ENCODE measurements at regions not wholly inside any gene's neighbourhood (a gene's known extent, or its start where the extent isn't known, plus 50 kb on each side); places are given as distances from the start of the nearest gene placed in this dataset.
"Not testable (repeated sequence)": the region's sequence is repeated elsewhere in the genome, so short reads cannot be mapped to it uniquely, and the experiment has no call there.

DNA sequence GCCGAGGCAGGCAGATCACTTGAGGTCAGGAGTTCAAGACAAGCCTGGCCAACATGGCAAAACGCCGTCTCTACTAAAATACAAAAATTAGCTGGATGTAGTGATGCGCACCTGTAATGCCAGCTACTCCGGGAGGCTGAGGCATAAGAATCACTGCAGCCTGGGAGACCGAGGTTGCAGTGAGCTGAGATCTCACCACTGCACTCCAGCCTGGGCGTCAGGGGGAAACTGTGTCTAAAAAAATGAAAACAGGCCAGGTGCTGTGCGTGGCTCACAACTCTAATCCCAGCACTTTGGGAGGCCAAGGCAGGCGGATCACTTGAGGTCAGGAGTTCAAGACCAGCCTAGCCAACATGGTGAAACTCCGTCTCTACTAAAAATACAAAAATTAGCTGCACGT, 69.9 kb downstream of the C9orf50 start:
- not testable (repeated sequence) for H3K4me1 ChIP-seq (ENCODE audit: insufficient read depth); DNase-seq (ENCODE audit: extremely low spot score); H3K36me3 ChIP-seq (ENCODE audit: insufficient read depth); H3K4me3 ChIP-seq (ENCODE audit: low read depth, low read length); H3K27ac ChIP-seq (ENCODE audit: low read depth)
- 80% methylated on average over 11 of the region's 11 CpGs for WGBS

DNA sequence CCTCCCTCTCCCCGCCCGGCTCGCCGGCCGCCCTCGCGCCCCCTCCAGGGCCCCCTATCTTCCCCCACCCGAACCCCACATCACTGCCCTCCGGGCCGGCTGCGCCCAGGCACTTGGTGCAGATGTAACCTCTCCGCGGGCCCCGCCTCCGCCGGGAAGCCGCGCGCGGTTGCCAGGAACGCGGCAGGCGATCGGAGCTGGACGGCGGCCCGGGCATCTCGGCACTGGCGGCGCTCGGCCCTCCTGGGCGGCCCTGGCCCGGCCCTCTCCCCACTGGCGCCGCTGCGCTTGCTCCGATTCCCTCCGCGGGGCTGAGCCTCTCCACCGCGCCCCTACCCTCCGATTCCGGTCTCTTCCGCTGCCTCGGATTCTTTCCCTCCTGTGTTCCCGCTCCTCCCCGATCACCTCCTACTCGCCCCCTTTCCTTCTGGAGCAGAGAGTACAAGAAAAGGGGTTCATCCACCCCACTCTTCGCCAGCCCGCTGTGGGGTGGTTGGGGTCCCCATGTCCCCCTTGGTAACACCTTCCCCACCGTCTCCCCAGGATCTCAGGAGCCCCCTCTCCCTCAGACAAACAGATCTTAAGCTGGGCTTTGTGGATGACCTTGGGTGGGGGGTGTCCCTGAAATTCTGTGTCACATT, 70.6 kb downstream of the C9orf50 start:
- H3K4me1 ChIP-seq (ENCODE audit: insufficient read depth) = no peaks in the 10 kb centered on the region
- no peak for DNase-seq (ENCODE audit: extremely low spot score)
- WGBS = 2% methylated on average over 51 of the region's 51 CpGs
- no peaks in the 10 kb centered on the region for H3K36me3 ChIP-seq (ENCODE audit: insufficient read depth)
- H3K4me3 ChIP-seq (ENCODE audit: low read depth, low read length) = peak overlapping the region; percentile 46
- peak overlapping the region; percentile 88 for H3K27ac ChIP-seq (ENCODE audit: low read depth)

DNA sequence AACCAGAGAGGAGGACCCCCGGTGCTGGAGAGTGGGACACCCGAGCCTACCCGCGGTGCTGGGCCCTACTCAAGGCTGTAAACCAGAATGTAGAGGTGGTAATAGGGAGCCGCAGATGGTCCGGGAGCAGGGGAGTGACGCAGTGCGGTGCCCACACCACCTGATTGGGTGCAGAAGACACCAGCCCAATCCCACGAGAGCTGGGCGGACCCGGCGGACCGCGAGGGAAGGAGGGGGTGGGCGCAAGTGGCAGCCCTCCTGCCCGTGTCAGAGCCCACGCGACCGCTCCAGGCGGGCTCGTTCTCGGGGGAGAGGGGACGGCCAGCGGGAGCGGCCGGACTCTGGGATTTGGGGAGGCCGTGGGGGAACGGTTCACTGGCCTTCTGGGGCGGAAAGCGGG, 71.2 kb downstream of the C9orf50 start:
- Histone ChIP-seq H3K4me3 (ENCODE audit: low read depth, low read length) (peak overlapping the region; percentile 46), H3K36me3 (ENCODE audit: insufficient read depth) (no peaks in the 10 kb centered on the region), H3K4me1 (ENCODE audit: insufficient read depth) (no peaks in the 10 kb centered on the region), H3K27ac (ENCODE audit: low read depth) (peak overlapping the region; percentile 88)
- DNase-seq (ENCODE audit: extremely low spot score) = no peak
- WGBS = 17% methylated on average over 30 of the region's 30 CpGs

DNA sequence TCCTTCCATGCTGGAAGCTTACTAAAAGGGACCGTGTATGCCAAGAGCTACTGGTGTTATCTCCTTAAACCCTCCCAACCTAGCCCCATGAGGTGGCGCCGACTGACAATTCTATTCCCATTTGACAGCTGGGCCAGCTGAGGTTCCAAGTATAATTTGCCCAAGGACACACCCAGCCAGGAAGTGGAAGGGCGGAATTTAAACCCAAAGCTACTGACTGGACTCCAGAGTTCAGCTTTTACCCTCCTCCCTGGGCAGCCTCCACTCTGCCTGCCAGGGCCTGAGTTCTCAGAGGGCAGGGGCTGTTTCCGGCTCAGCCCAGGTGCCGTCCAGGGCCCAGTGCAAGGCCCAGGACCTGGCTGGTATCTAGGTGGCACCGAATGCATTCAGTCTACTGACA, 71.8 kb downstream of the C9orf50 start:
- H3K27ac ChIP-seq (ENCODE audit: low read depth) = peak overlapping the region; percentile 88
- no peak for DNase-seq (ENCODE audit: extremely low spot score)
- WGBS = 63% methylated on average over 7 of the region's 7 CpGs
- H3K4me1 ChIP-seq (ENCODE audit: insufficient read depth) = no peaks in the 10 kb centered on the region
- H3K36me3 ChIP-seq (ENCODE audit: insufficient read depth) = no peaks in the 10 kb centered on the region
- peak overlapping the region; percentile 46 for H3K4me3 ChIP-seq (ENCODE audit: low read depth, low read length)

DNA sequence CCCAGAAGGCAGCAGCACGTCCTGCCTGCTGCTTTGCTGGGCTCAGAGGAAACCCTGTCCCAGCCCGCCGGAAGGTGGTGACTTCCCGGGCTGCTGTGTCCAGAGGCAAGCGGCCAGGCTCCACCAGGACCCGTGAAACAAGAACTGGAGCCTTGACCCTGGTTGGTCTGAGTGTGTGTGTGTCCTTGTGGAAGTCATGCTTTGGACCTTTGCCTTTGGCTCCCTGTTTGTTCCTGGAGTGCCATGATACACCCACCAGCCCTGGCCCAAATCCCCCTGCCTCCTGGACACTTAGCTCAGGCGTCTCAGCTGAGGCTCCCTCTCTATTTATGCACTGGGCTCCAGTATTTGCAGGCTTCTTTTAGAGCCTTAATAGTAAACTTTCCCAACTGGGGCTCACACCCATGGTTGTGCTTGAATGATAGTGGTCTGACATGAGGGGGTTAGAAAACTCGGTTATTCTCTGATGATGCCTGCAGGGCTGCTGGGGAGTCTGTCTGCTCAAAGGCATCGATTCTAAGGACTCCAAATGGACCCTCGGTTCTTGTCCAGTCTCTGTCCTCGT, 72.2 kb downstream of the C9orf50 start:
- H3K27ac ChIP-seq (ENCODE audit: low read depth) = no peak overlapping the region
- H3K36me3 ChIP-seq (ENCODE audit: insufficient read depth) = no peaks in the 10 kb centered on the region
- no peaks in the 10 kb centered on the region for H3K4me1 ChIP-seq (ENCODE audit: insufficient read depth)
- no peak overlapping the region for H3K4me3 ChIP-seq (ENCODE audit: low read depth, low read length)
- 59% methylated on average over 11 of the region's 11 CpGs for WGBS
- DNase-seq (ENCODE audit: extremely low spot score) = no peak

DNA sequence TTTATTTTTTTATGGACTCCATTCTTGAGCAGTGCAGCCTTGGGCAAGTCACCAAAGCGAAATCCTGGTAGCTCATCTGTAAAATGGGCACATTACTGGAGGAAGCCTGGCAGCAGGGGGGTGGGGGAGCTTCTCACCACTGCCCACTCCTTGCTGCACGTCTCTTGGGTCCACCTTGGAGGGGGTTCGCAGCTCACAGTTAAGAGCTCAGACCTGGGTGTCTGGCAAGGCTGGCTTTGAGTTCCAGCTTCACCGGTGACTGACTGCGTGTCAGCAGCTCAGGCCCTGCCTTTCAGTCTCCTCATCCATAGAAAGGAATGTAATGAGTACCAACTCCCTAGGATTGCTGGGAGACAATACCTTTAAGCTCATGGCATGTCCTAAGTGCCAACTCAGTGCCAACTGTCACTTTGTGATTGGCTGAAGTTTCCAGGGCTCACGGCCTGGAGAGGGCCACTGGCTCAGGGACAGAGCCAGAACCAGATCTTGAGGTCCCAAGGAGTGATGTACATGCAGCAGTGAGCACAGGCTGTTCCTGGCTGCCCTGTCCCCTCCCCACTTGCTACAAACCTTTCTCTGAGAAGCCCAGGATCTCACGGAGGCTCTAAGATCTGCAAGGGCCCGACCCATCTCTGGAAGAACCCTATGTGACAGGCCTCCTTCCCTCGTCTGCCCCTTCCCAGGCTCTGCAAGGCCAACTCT, 72.9 kb downstream of the C9orf50 start:
- no peak overlapping the region for H3K4me3 ChIP-seq (ENCODE audit: low read depth, low read length)
- 85% methylated on average over 9 of the region's 9 CpGs for WGBS
- H3K4me1 ChIP-seq (ENCODE audit: insufficient read depth) = no peaks in the 10 kb centered on the region
- no peak overlapping the region for H3K27ac ChIP-seq (ENCODE audit: low read depth)
- H3K36me3 ChIP-seq (ENCODE audit: insufficient read depth) = no peaks in the 10 kb centered on the region
- no peak for DNase-seq (ENCODE audit: extremely low spot score)

DNA sequence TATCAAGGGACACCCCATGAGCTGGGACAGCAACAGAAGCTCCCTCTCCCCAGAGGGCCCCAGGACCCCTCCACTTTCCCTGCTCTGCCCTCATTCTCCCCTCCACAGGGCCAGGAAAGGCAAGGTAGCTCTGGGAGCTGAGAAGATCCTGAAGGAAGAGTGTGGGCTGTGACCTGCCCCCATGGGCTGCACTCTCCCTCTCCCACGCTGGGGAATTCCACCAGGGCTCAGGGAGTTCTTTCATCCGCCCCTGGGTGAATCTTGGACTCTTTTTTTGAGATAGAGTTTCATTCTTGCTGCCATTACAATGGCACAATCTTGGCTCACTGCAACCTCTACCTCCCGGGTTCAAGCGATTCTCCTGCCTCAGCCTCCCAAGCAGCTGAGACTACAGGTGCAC, 73.8 kb downstream of the C9orf50 start:
- no peak for DNase-seq (ENCODE audit: extremely low spot score)
- Histone ChIP-seq H3K36me3 (ENCODE audit: insufficient read depth) (no peaks in the 10 kb centered on the region), H3K4me3 (ENCODE audit: low read depth, low read length) (no peak overlapping the region), H3K4me1 (ENCODE audit: insufficient read depth) (no peaks in the 10 kb centered on the region), H3K27ac (ENCODE audit: low read depth) (no peak overlapping the region)
- 80% methylated on average over 4 of the region's 4 CpGs for WGBS

DNA sequence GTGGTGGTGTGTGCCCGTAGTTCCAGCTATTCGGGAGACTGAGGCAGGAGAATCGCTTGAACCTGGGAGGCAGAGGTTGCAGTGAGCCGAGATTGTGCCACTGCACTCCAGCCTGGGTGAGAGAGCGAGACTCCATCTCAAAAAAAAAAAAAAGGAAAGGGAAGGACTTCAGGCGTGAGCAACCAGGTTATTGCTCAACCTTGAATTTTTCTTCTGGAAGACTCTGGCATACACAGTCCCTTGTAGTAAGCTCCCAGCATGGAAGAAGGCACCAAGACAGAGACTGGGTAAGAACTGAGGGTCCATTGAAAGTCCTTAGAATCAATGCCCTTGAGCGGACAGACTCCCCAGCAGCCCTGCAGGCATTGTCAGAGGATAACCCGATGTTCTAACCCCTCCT, 75.0 kb downstream of the C9orf50 start:
- not testable (repeated sequence) for H3K4me1 ChIP-seq (ENCODE audit: insufficient read depth); DNase-seq (ENCODE audit: extremely low spot score); H3K4me3 ChIP-seq (ENCODE audit: low read depth, low read length); H3K36me3 ChIP-seq (ENCODE audit: insufficient read depth); H3K27ac ChIP-seq (ENCODE audit: low read depth)
- 89% methylated on average over 8 of the region's 8 CpGs for WGBS

DNA sequence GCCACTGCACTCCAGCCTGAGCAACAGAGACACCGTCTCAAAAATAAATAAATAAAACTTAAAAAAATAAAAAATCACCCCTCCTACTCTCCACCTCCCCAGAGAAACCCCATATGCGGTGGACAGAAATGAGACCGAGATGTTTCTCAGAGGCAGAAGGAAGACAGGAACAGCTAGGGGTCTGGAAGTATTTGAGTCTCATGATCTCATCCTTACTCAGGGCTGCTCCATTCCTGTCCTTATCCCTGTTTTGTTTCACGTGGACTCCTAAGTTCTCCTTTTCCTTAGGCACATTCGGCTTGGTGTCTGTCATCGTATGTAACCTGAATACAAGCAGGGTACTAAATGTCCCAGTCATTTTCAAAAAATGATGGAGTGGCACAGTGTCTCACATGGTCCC, 76.1 kb downstream of the C9orf50 start:
- Histone ChIP-seq H3K4me3 (ENCODE audit: low read depth, low read length) (no peak overlapping the region), H3K36me3 (ENCODE audit: insufficient read depth) (no peaks in the 10 kb centered on the region), H3K27ac (ENCODE audit: low read depth) (no peak overlapping the region), H3K4me1 (ENCODE audit: insufficient read depth) (no peaks in the 10 kb centered on the region)
- DNase-seq (ENCODE audit: extremely low spot score) = no peak
- WGBS = 60% methylated on average over 6 of the region's 6 CpGs

DNA sequence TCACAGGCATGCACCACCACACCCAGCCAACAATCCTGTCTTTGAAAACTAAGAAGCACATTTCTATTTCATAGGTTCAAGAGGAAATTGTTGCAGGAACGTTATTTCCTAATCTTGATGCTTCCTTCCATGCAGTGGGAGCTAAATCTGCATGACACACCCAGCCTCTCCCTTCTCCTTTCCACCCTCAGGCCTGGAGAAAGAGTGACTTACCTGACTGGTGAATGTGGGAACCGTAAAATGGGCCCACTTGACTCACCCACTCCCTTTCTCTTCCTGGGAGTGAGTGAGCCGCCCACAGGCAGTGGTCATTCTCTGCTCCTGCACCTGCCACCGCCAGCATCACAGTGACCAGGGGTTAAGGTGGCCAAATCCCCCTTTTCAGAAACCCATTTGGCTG, 78.2 kb downstream of the C9orf50 start:
- Histone ChIP-seq H3K4me1 (ENCODE audit: insufficient read depth) (no peaks in the 10 kb centered on the region), H3K4me3 (ENCODE audit: low read depth, low read length) (no peak overlapping the region), H3K36me3 (ENCODE audit: insufficient read depth) (no peaks in the 10 kb centered on the region), H3K27ac (ENCODE audit: low read depth) (no peak overlapping the region)
- WGBS = 75% methylated on average over 4 of the region's 4 CpGs
- no peak for DNase-seq (ENCODE audit: extremely low spot score)

DNA sequence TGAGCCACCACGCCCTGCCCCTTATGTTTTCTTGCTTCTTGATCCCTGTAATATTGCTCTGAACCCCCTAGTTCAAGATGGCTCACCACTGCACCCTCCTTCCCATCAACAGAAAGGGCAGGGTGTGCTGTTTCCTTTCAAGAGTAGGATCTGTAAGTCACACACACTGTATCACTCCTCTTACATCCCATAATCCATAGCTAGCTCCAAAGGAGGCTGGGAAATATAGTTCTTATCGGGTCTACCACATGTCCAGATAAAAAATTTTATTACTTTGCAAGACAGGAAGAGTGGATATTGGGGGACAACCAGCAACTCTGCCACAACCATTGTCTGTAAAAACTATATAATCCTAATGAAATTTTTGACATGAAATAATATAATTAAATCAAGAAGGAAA, 79.6 kb downstream of the C9orf50 start:
- no peak overlapping the region for H3K27ac ChIP-seq (ENCODE audit: low read depth)
- no peak for DNase-seq (ENCODE audit: extremely low spot score)
- WGBS = 71% methylated on average over 2 of the region's 2 CpGs
- H3K4me3 ChIP-seq (ENCODE audit: low read depth, low read length) = no peak overlapping the region
- H3K36me3 ChIP-seq (ENCODE audit: insufficient read depth) = no peaks in the 10 kb centered on the region
- H3K4me1 ChIP-seq (ENCODE audit: insufficient read depth) = no peaks in the 10 kb centered on the region

DNA sequence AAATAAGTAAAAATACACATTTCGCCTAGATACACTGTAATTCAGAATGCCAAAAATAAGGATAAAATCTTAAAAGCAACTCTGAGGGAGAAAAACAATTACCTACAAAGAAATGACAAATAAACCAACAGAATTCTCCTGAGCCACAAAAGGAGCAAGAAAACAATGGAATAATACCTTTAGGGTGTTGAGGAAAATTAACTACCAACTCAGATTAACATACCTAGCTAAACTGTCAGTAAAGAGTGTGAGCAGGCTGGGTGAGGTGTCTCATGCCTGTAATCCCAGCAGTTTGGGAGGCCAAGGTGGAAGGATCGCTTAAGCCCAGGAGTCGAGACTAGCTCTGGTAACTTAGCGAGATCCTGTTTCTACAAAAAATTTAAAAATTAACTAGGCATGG, 81.5 kb downstream of the C9orf50 start:
- 98% methylated on average over 4 of the region's 4 CpGs for WGBS
- no peak for DNase-seq (ENCODE audit: extremely low spot score)
- Histone ChIP-seq H3K27ac (ENCODE audit: low read depth) (no peak overlapping the region), H3K4me1 (ENCODE audit: insufficient read depth) (no peaks in the 10 kb centered on the region), H3K36me3 (ENCODE audit: insufficient read depth) (no peaks in the 10 kb centered on the region), H3K4me3 (ENCODE audit: low read depth, low read length) (no peak overlapping the region)

DNA sequence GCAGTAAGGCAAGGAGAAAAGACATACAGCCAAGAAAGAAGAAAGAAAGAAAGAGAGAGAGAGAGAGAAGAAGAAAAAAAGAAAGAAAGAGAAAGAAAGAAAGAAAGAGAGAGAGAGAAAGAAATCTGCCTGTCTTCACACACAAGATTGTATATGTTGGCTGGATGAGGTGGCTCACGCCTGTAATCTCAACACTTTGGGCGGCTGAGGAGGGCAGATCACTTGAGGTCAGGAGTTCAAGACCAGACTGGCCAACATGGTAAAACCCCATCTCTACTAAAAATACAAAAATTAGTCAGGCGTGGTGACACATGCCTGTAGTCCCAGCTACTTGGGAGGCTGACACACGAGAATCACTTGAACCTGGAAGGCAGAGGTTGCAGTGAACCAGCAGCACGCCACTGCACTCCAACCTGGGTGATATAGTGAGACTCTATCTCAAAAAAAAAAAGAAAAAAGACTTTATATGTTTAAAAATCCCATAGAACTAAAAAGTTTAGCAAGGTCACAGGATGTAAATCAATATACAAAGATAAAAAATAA, 89.0 kb downstream of the C9orf50 start:
- H3K4me3 ChIP-seq (ENCODE audit: low read depth, low read length); H3K4me1 ChIP-seq (ENCODE audit: insufficient read depth); DNase-seq (ENCODE audit: extremely low spot score); H3K27ac ChIP-seq (ENCODE audit: low read depth); H3K36me3 ChIP-seq (ENCODE audit: insufficient read depth): not testable (repeated sequence)
- WGBS = 92% methylated on average over 5 of the region's 5 CpGs

DNA sequence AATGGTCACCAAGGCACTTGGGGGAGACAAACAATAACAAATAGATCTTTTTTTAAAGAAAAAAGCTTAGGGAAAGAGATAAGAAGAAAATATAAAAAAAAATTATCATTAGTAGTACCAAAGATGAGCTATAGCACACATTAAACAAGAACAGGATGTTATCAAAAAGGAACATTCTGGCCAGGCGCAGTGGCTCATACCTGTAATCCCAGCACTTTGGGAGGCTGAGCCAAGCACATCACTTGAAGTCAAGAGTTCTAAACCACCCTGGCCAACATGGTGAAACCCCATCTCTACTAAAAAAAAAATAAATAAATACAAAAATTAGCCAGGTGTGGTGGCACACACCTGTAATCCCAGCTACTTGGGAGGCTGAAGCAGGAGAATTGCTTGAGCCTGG, 92.9 kb downstream of the C9orf50 start:
- not testable (repeated sequence) for H3K36me3 ChIP-seq (ENCODE audit: insufficient read depth); H3K4me3 ChIP-seq (ENCODE audit: low read depth, low read length); DNase-seq (ENCODE audit: extremely low spot score); H3K27ac ChIP-seq (ENCODE audit: low read depth); H3K4me1 ChIP-seq (ENCODE audit: insufficient read depth)
- WGBS = 55% methylated on average over 1 of the region's 1 CpG

Data from urinary bladder (tissue), 3 donors.